BJ (cell line): ENCODE measurements at regions not wholly inside any gene's neighbourhood (a gene's known extent, or its start where the extent isn't known, plus 50 kb on each side); places are given as distances from the start of the nearest gene placed in this dataset.
A peak's percentile ranks its signal among the peaks of the same experiment; 100 is the strongest.

ENCODE experiments used
- CTCF ChIA-PET: fragments of 350-600 bp; formaldehyde crosslinking; extraction: SDS; loops from one replicate; lab custom pipeline; 2021; ENCODE audit warnings: antibody characterized with exemption, inconsistent platforms; lab: Yijun Ruan, JAX
- POLR2A ChIA-PET: fragments of 300-600 bp; sonication (Branson Sonifier 250); formaldehyde crosslinking; extraction: SDS; loops from one replicate; lab custom pipeline; 2021; ENCODE audit warnings: antibody characterized with exemption; lab: Charles Lee
- DNase-seq: peaks from one replicate; pipeline ENCODE4 v3.0.0-alpha.2; 2011; ENCODE audit warnings: low read depth
- H3K27me3 ChIP-seq: 2 replicates; pipeline ENCODE4 v1.6.0; 2011; ENCODE audit warnings: low read length; ENCODE audit not compliant: control insufficient read depth, insufficient read depth
- H3K36me3 ChIP-seq: 2 replicates; pipeline ENCODE4 v1.5.1; 2011; ENCODE audit warnings: low read length; ENCODE audit not compliant: control insufficient read depth, insufficient read depth
- H3K4me3 ChIP-seq: 2 replicates; pipeline ENCODE4 v1.5.1; 2011; ENCODE audit warnings: low read depth, mild to moderate bottlenecking, control low read depth, low read length
- CTCF ChIP-seq: IDR thresholded peaks from 2 replicates; pipeline ENCODE4 v1.5.1; 2011; ENCODE audit warnings: low read depth, mild to moderate bottlenecking, control low read depth, inconsistent platforms, low read length, moderate library complexity; ENCODE audit not compliant: insufficient read depth

- no peak for TF ChIP-seq CTCF
- CTCF ChIA-PET = interaction anchor here (1.1 kb wide), 1 partner anchor 11 kb away, joined by 3 read pairs; no protein-coding TSS in a partner anchor
- Histone ChIP-seq H3K4me3 (no peak overlapping the region), H3K27me3 (no peaks in the 10 kb centered on the region), H3K36me3 (no peaks in the 10 kb centered on the region)
- POLR2A ChIA-PET = no interaction called here
- DNase-seq = no peak
These were observed 739.7 kb downstream of the SLC6A15 start for GRCh38 chr12:84172823-84173424.

GRCh38 chr12:84166812-84167211 lies 745.8 kb downstream of the SLC6A15 start:
- DNase-seq = no peak
- ChIA-PET CTCF (no interaction called here), POLR2A (no interaction called here)
- Histone ChIP-seq H3K36me3 (no peaks in the 10 kb centered on the region), H3K27me3 (no peaks in the 10 kb centered on the region), H3K4me3 (no peak overlapping the region)
- no peak for TF ChIP-seq CTCF

- DNase-seq = no peak
- no peaks in the 10 kb centered on the region for H3K36me3 ChIP-seq
- H3K4me3 ChIP-seq = no peak overlapping the region
- no peaks in the 10 kb centered on the region for H3K27me3 ChIP-seq
- ChIA-PET POLR2A (no interaction called here), CTCF (no interaction called here)
- TF ChIP-seq CTCF = no peak
These were observed 746.5 kb downstream of the SLC6A15 start for GRCh38 chr12:84165998-84166571.

GRCh38 chr12:84161296-84161695 lies 751.3 kb downstream of the SLC6A15 start:
- Histone ChIP-seq H3K36me3 (no peaks in the 10 kb centered on the region), H3K4me3 (no peak overlapping the region), H3K27me3 (no peaks in the 10 kb centered on the region)
- DNase-seq = no peak
- POLR2A ChIA-PET = no interaction called here
- CTCF ChIA-PET = no interaction called here
- TF ChIP-seq CTCF = no peak

GRCh38 chr12:84159260-84159659 lies 753.3 kb downstream of the SLC6A15 start:
- no peak for TF ChIP-seq CTCF
- CTCF ChIA-PET = no interaction called here
- POLR2A ChIA-PET = no interaction called here
- Histone ChIP-seq H3K4me3 (no peak overlapping the region), H3K27me3 (no peaks in the 10 kb centered on the region), H3K36me3 (no peaks in the 10 kb centered on the region)
- DNase-seq = peak; percentile 19
